NCI-H146 treated with DMSO at 0.1 percent for 48 hours (cell line): ENCODE measurements at regions not wholly inside any gene's neighbourhood (a gene's known extent, or its start where the extent isn't known, plus 50 kb on each side); places are given as distances from the start of the nearest gene placed in this dataset.
"Not testable (repeated sequence)": the region's sequence is repeated elsewhere in the genome, so short reads cannot be mapped to it uniquely, and the experiment has no call there.

Source experiments
- DNase-seq: peaks from one replicate; lab custom pipeline; 2025; ENCODE audit not compliant: unreplicated experiment; lab: John Stamatoyannopoulos, UW

GRCh38 chr2:37569131-37569823 is 102.2 kb downstream of the CDC42EP3 start:
- DNase-seq: no peak

GRCh38 chr2:37569986-37570679 is 101.3 kb downstream of the CDC42EP3 start:
- no peak for DNase-seq

- no peak for DNase-seq
Observed at GRCh38 chr2:37570773-37571586, 100.5 kb downstream of the CDC42EP3 start.

GRCh38 chr2:37571587-37572136 is 99.8 kb downstream of the CDC42EP3 start:
- no peak for DNase-seq

GRCh38 chr2:37573451-37574388 is 97.7 kb downstream of the CDC42EP3 start:
- no peak for DNase-seq

- DNase-seq: no peak
Observed at GRCh38 chr2:37575780-37576179, 95.7 kb downstream of the CDC42EP3 start.

- DNase-seq: not testable (repeated sequence)
Observed at GRCh38 chr2:37576194-37576593, 95.2 kb downstream of the CDC42EP3 start.

- DNase-seq: no peak
Observed at GRCh38 chr2:37576831-37577230, 94.6 kb downstream of the CDC42EP3 start.

- DNase-seq: no peak
Observed at GRCh38 chr2:37579192-37579713, 92.2 kb downstream of the CDC42EP3 start.

- DNase-seq: not testable (repeated sequence)
Observed at GRCh38 chr2:37579949-37580348, 91.5 kb downstream of the CDC42EP3 start.

- DNase-seq: no peak
Observed at GRCh38 chr2:37581433-37581832, 90.0 kb downstream of the CDC42EP3 start.

- no peak for DNase-seq
Observed at GRCh38 chr2:37582481-37583220, 88.8 kb downstream of the CDC42EP3 start.

GRCh38 chr2:37583402-37583801 is 88.0 kb downstream of the CDC42EP3 start:
- no peak for DNase-seq

- no peak for DNase-seq
Observed at GRCh38 chr2:37583867-37584266, 87.6 kb downstream of the CDC42EP3 start.

- peak; percentile 35 for DNase-seq
Observed at GRCh38 chr2:37585295-37585908, 86.0 kb downstream of the CDC42EP3 start.

GRCh38 chr2:37585982-37586621 is 85.3 kb downstream of the CDC42EP3 start:
- DNase-seq: no peak

- DNase-seq: no peak
Observed at GRCh38 chr2:37586663-37587317, 84.7 kb downstream of the CDC42EP3 start.

- DNase-seq: no peak
Observed at GRCh38 chr2:37587817-37588216, 83.6 kb downstream of the CDC42EP3 start.
